C4-2B (cell line): ENCODE measurements at regions not wholly inside any gene's neighbourhood (a gene's known extent, or its start where the extent isn't known, plus 50 kb on each side); places are given as distances from the start of the nearest gene placed in this dataset.

Experiments used
- ZFX ChIP-seq: fragments of 450-650 bp; IDR thresholded peaks from 2 replicates; pipeline ENCODE4 v1.6.1; 2017
- TF ChIP-seq, protein P1 (sequence below): fragments of 450-650 bp; conservative IDR thresholded peaks from 2 replicates; pipeline ENCODE4 v1.5.1; 2017; ENCODE audit warnings: mild to moderate bottlenecking

DNA sequence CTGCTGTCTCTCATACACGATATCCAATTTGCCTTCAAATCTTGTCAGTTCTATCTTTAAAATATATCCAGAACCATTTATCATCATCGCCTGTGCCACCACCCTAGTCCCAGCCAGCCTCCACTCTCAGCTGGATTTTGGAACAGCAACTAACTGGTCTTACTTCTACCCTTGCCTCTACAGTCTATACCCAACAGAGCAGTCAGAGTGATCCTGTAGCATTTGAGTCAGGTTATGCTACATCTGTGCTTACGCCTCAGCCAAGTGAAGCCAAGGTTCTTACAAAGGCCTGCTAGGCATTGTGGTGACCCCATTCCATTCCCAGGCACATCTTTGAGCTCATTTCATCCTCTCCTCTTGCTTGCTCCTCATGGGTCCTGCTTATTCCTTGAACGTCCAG is 95.7 kb upstream of the ACSL1 start:
- TF ChIP-seq, protein P1, sequence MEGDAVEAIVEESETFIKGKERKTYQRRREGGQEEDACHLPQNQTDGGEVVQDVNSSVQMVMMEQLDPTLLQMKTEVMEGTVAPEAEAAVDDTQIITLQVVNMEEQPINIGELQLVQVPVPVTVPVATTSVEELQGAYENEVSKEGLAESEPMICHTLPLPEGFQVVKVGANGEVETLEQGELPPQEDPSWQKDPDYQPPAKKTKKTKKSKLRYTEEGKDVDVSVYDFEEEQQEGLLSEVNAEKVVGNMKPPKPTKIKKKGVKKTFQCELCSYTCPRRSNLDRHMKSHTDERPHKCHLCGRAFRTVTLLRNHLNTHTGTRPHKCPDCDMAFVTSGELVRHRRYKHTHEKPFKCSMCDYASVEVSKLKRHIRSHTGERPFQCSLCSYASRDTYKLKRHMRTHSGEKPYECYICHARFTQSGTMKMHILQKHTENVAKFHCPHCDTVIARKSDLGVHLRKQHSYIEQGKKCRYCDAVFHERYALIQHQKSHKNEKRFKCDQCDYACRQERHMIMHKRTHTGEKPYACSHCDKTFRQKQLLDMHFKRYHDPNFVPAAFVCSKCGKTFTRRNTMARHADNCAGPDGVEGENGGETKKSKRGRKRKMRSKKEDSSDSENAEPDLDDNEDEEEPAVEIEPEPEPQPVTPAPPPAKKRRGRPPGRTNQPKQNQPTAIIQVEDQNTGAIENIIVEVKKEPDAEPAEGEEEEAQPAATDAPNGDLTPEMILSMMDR = no peak
- no peak for TF ChIP-seq ZFX
